PC-3 (cell line): ENCODE measurements at regions not wholly inside any gene's neighbourhood (a gene's known extent, or its start where the extent isn't known, plus 50 kb on each side); places are given as distances from the start of the nearest gene placed in this dataset.

Experiments used
- EZH2 ChIP-seq: fragments of 300-600 bp; sonication (generic); IDR thresholded peaks from one replicate; pipeline ENCODE4 v1.6.1; 2017; ENCODE audit warnings: antibody characterized with exemption, mild to moderate bottlenecking, low read length; ENCODE audit not compliant: unreplicated experiment
- EZH2phosphoT487 ChIP-seq: fragments of 300-600 bp; sonication (generic); IDR thresholded peaks from 2 replicates; pipeline ENCODE4 v1.6.1; 2018; ENCODE audit warnings: mild to moderate bottlenecking, antibody characterized with exemption, low read length, borderline replicate concordance
- TF ChIP-seq, protein P1 (sequence below): fragments of 300-600 bp; sonication (generic); conservative IDR thresholded peaks from 2 replicates; pipeline ENCODE4 v1.5.1; 2017; ENCODE audit warnings: antibody characterized with exemption, low read depth, mild to moderate bottlenecking, low read length

DNA sequence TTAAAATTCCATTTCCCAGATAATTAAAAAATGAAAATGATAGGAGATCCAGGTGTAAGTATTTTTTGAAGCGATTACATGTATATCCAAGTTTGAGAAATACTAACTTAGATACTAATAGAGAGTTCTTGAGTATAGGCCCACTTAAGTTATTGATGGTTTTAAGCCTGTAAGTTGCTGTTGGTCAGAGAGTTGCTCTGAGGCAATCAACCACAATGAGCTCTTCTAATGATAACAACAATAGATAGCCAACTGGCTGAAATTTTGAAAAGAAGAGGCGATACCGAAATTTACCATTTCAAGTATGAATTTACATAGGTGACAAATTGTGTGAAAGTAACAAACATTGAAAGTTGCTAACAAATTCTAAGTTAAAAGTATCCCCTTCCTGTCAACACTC, 209.5 kb downstream of the MANEA start:
- TF ChIP-seq, protein P1, sequence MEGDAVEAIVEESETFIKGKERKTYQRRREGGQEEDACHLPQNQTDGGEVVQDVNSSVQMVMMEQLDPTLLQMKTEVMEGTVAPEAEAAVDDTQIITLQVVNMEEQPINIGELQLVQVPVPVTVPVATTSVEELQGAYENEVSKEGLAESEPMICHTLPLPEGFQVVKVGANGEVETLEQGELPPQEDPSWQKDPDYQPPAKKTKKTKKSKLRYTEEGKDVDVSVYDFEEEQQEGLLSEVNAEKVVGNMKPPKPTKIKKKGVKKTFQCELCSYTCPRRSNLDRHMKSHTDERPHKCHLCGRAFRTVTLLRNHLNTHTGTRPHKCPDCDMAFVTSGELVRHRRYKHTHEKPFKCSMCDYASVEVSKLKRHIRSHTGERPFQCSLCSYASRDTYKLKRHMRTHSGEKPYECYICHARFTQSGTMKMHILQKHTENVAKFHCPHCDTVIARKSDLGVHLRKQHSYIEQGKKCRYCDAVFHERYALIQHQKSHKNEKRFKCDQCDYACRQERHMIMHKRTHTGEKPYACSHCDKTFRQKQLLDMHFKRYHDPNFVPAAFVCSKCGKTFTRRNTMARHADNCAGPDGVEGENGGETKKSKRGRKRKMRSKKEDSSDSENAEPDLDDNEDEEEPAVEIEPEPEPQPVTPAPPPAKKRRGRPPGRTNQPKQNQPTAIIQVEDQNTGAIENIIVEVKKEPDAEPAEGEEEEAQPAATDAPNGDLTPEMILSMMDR = no peak
- TF ChIP-seq EZH2 (no peak), EZH2phosphoT487 (no peak)
